T-helper 1 cell treated with Interleukin-12 subunit alpha and Interleukin-12 subunit beta and Interleukin-4 antibody, amounts not matched to agents 30 μg/mL and 1 μg/mL, for 36 hours (primary cell): ENCODE measurements at regions not wholly inside any gene's neighbourhood (a gene's known extent, or its start where the extent isn't known, plus 50 kb on each side); places are given as distances from the start of the nearest gene placed in this dataset.

Experiments used
- H3K27ac Mint-ChIP-seq: one replicate; pipeline ENCODE4 v1.8.0; 2021; ENCODE audit warnings: mild to moderate bottlenecking, mixed read lengths
- H3K27me3 Mint-ChIP-seq: one replicate; pipeline ENCODE4 v1.8.0; 2021; ENCODE audit warnings: low read depth, mixed read lengths
- H3K36me3 Mint-ChIP-seq: one replicate; pipeline ENCODE4 v1.8.0; 2021; ENCODE audit warnings: low read depth, mixed read lengths
- H3K4me1 Mint-ChIP-seq: one replicate; pipeline ENCODE4 v1.8.0; 2021; ENCODE audit warnings: low read depth, mixed read lengths
- H3K4me3 Mint-ChIP-seq: one replicate; pipeline ENCODE4 v1.8.0; 2021; ENCODE audit warnings: mild to moderate bottlenecking, moderate library complexity, mixed read lengths
- H3K9me3 Mint-ChIP-seq: one replicate; pipeline ENCODE4 v1.8.0; 2021; ENCODE audit warnings: mixed read lengths

DNA sequence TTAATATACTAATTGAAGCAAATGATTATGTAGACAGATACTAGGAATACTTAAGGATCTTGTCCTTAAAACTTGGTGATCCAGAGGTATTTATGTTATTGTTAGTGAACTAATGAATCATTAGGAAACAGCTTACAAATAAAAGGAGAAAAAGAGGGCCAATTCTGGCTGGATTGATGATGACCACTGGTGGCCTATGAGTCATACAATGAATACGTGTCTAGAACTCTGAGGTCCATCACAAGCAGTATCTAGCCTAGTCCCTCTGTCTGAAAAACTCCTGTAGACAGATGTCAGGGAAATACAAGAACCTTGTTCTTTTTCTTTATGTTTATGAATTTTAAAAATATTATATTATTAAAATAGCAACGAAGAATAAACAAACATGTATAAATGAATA, 51.7 kb upstream of the RTL1 start:
- Mint-ChIP-seq H3K27ac (no peak overlapping the region), H3K9me3 (no peaks in the 10 kb centered on the region), H3K4me3 (no peak overlapping the region), H3K27me3 (no peaks in the 10 kb centered on the region), H3K36me3 (no peaks in the 10 kb centered on the region), H3K4me1 (no peaks in the 10 kb centered on the region)

DNA sequence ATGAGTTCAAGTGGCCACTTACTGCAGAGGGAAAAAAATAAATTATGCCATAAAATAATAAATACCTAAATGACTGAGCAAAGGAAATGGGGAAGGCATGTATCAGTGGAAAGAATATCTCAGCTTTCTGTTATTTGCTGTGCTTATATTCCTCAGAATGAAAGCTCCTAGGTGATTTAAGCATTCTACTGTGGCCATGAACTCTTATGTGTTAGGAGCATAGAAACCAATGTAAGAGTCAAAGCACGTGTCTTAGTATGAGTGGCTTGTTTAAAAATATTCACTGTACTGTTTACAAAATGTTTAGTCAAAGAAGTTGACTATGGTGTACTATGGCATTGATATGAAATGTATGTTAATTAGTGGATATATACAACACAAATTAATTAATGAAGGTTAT, 59.0 kb upstream of the RTL1 start:
- no peak overlapping the region for H3K27ac Mint-ChIP-seq
- no peaks in the 10 kb centered on the region for H3K4me1 Mint-ChIP-seq
- no peak overlapping the region for H3K4me3 Mint-ChIP-seq
- no peaks in the 10 kb centered on the region for H3K27me3 Mint-ChIP-seq
- no peaks in the 10 kb centered on the region for H3K9me3 Mint-ChIP-seq
- H3K36me3 Mint-ChIP-seq: no peaks in the 10 kb centered on the region

DNA sequence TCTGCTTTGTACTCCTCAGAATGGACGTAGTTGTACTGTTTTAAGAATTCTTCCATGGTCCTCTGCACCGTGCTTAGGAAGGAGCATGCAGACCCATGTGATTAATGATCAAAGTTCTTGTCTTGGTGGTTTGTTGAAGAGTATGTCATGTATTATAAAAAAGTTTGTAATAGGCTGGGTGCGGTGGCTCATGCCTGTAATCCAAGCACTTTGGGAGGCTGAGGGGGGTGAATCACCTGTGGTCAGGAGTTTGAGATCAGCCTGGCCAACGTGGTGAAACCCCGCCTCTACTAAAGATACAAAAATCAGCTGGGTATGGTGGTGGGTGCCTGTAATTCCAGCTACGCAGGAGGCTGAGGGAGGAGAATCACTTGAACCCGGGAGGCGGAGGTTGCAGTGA, 61.8 kb upstream of the RTL1 start:
- H3K9me3 Mint-ChIP-seq: no peaks in the 10 kb centered on the region
- H3K4me3 Mint-ChIP-seq: no peak overlapping the region
- H3K27me3 Mint-ChIP-seq: no peaks in the 10 kb centered on the region
- no peaks in the 10 kb centered on the region for H3K36me3 Mint-ChIP-seq
- no peak overlapping the region for H3K27ac Mint-ChIP-seq
- no peaks in the 10 kb centered on the region for H3K4me1 Mint-ChIP-seq

DNA sequence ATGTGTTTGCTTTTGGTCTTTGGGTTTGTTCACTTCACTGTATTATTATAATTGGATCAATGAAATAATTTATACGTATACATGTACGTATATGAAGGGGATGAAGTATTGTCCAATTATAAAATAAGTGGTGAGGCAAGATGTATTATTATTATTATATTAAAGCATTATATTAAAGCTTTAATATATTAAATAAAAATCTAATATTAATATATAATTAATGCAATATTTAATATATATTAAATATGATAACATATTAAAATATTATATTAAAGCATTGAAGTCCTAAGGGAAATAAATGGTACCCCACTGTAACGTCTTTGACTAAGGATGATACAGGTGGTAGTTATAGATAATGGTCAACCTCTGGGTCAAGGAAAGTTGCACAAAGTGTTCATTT, 63.7 kb upstream of the RTL1 start:
- H3K36me3 Mint-ChIP-seq: no peaks in the 10 kb centered on the region
- no peaks in the 10 kb centered on the region for H3K27me3 Mint-ChIP-seq

DNA sequence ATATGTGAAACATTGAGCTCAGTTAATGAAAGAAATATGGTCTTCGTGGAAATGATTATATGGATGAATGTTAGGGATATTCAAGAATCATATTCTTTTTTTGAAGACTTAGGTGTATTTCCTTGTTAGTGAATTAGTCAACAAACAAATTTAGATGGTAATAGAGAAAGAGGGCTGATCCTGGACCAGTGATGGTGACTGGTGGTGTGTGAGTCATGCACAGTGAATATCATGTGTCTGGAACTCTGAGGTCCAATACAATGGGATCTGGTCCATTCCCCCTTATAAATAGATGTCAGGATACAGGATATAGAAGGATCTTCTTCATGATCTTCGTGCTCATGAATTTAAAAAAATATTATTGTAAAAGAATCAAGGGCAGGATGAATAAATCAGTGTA, 64.4 kb upstream of the RTL1 start:
- Mint-ChIP-seq H3K36me3 (no peaks in the 10 kb centered on the region), H3K9me3 (no peaks in the 10 kb centered on the region), H3K4me1 (no peaks in the 10 kb centered on the region), H3K27ac (no peak overlapping the region), H3K4me3 (no peak overlapping the region), H3K27me3 (no peaks in the 10 kb centered on the region)

More for the DNA sequence above, 63.7 kb upstream of the RTL1 start:
- H3K9me3 Mint-ChIP-seq: no peaks in the 10 kb centered on the region
- no peaks in the 10 kb centered on the region for H3K4me1 Mint-ChIP-seq
- H3K4me3 Mint-ChIP-seq: no peak overlapping the region
- no peak overlapping the region for H3K27ac Mint-ChIP-seq

DNA sequence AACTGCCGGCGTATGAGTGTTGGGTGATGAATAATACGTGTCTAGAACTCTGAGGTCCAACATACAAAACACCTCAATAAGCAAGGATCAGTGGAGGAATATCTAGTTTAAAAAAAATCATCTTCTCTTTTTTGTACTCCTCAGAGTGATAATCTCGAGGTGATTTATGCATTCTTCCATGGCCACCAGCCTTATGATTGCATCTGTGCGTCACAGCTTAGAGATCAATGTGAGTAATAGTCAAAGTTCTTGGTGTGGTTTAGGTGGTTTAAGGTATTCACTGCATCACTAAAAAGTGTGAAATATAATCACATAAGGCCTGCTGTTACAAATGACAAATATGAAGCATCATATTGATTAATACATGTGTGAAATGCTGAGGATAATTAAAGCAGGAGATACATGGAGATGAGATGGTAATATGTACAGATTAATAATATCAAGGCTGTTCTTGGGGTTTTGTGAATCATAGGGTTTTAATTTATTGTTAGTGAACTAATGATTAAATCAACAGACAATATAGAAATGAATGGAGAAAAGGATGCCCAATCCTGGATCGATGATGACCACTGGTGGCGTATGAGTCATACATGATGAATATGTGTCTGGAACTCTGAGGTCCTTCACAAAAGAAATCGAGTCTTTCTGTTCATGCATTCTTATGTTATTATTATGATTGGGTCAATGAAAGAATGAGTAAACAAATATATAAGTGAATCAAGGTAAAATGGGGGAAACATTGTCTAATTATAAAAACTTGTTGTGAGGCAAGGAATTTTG, 68.8 kb upstream of the RTL1 start:
- no peaks in the 10 kb centered on the region for H3K36me3 Mint-ChIP-seq
- H3K9me3 Mint-ChIP-seq: no peaks in the 10 kb centered on the region
- no peaks in the 10 kb centered on the region for H3K27me3 Mint-ChIP-seq
- no peak overlapping the region for H3K4me3 Mint-ChIP-seq
- no peak overlapping the region for H3K27ac Mint-ChIP-seq
- no peaks in the 10 kb centered on the region for H3K4me1 Mint-ChIP-seq

DNA sequence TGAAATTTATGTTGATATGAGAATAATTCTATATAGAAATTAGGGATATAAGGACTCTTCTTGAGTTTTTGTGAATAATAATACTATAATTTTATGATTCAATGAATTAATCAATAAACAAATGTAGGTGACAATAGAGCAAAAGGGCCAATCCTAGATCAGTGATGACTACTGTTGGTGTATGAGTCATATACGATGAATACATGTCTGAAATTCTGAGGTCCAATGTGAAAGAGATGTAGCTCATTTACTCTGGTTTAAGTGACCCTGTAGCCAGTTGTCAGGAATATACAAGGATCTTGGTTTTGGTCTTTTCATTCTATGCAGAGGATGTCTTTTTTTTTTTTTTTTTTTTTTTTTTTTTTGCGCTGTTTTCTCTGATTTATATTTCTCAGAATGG, 72.1 kb upstream of the RTL1 start:
- Mint-ChIP-seq H3K27ac (no peak overlapping the region), H3K36me3 (no peaks in the 10 kb centered on the region), H3K9me3 (no peaks in the 10 kb centered on the region), H3K27me3 (peaks cover 4% of the 10 kb centered on the region), H3K4me3 (no peak overlapping the region), H3K4me1 (no peaks in the 10 kb centered on the region)

DNA sequence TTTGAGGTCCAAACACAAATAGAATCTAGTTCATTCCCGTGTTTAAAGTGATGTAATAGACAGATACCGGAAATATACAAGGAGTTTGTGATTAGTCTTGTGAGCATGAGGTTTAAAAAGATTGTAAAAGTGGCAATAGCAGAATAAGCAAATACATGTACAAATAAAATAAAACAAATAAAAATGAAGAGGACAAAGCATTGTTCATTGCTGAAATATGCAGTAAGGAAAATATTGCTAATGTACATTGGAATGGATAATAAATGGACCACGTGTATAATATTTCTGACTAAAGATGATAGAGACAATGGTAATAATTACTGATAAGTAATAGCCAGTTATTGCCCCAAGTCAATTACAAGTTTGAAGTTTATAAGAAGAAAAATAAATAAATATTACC, 75.6 kb upstream of the RTL1 start:
- H3K36me3 Mint-ChIP-seq: no peaks in the 10 kb centered on the region
- H3K9me3 Mint-ChIP-seq: no peaks in the 10 kb centered on the region
- peaks cover 4% of the 10 kb centered on the region for H3K27me3 Mint-ChIP-seq
- H3K4me3 Mint-ChIP-seq: no peak overlapping the region
- no peaks in the 10 kb centered on the region for H3K4me1 Mint-ChIP-seq
- H3K27ac Mint-ChIP-seq: no peak overlapping the region

DNA sequence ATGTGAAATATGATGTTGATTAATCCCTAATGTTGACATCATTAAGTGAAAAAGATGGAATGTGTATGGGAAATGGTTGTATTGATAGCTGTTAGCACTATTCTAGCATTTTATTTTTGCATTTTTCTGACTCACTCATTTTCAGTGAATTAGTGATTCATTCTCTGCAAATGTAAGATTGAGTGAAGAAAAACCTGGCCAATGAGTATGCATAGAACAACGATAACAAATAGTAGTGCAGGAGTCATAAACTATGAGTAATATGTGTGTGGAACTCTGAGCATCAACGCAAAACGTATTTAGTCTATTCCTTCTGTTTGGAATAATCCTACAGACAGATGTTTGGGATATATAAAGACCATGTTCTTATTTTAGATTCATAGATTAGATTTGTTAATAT, 76.3 kb upstream of the RTL1 start:
- Mint-ChIP-seq H3K4me1 (no peaks in the 10 kb centered on the region), H3K27ac (no peak overlapping the region), H3K4me3 (no peak overlapping the region), H3K27me3 (peaks cover 4% of the 10 kb centered on the region), H3K36me3 (no peaks in the 10 kb centered on the region), H3K9me3 (no peaks in the 10 kb centered on the region)

DNA sequence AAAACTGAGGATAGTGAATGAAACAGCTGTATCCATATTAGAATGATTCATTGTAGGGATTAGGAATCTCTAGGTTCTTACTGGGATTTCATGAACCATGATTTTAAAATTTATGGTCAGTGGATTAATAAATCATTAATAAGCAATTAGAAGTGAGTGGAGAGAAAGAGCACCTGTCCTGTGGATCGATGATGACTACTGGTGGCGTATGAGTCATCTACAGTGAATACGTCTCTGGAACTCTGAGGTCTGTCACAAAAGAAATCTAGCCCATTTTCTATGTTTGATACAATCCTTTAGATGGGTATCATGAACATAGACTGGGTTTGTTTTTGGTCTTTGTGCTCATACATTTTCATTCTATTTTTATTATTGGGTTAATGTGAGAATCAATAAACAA, 77.3 kb upstream of the RTL1 start:
- Mint-ChIP-seq H3K4me3 (no peak overlapping the region), H3K27me3 (peaks cover 4% of the 10 kb centered on the region), H3K36me3 (no peaks in the 10 kb centered on the region), H3K4me1 (no peaks in the 10 kb centered on the region), H3K27ac (no peak overlapping the region), H3K9me3 (no peaks in the 10 kb centered on the region)

DNA sequence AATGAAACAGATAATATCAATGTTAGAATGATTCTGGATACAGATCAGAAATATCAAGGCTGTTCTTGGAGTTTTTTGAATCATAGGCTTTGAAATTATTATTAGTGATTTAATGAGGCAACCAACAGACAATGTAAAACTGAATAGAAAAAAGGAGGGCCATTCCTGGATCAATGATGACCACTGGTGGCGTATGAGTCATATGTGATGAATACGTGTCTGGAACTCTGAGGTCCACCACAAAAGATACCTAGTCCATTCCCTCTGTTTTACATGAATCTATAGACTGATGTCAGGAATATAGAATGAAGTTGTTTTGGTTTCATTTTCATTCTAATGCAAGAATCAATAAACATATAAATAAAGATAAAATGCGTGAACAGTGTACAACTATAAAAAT, 78.3 kb upstream of the RTL1 start:
- H3K27me3 Mint-ChIP-seq: peaks cover 4% of the 10 kb centered on the region
- no peaks in the 10 kb centered on the region for H3K9me3 Mint-ChIP-seq
- H3K4me3 Mint-ChIP-seq: no peak overlapping the region
- no peak overlapping the region for H3K27ac Mint-ChIP-seq
- no peaks in the 10 kb centered on the region for H3K4me1 Mint-ChIP-seq
- H3K36me3 Mint-ChIP-seq: no peaks in the 10 kb centered on the region

DNA sequence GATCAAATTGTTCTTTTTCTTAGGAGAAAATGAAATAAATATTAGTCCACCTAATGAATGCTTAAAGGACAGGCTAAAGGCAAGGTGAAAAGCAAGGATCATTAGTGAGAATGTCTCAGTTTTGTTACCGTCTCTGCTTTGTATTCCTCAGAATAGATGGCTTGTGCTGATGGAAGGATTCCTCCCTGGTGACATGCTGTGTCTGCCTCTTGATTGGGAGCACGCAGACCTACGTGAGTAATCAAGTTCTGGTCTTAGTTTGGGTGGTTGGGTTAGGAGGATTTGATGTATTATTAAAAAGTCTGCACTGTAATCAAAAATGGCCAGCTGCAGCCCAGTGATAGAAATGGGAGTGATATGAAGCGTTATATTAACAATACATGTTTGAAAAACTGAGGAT, 78.8 kb upstream of the RTL1 start:
- no peak overlapping the region for H3K4me3 Mint-ChIP-seq

DNA sequence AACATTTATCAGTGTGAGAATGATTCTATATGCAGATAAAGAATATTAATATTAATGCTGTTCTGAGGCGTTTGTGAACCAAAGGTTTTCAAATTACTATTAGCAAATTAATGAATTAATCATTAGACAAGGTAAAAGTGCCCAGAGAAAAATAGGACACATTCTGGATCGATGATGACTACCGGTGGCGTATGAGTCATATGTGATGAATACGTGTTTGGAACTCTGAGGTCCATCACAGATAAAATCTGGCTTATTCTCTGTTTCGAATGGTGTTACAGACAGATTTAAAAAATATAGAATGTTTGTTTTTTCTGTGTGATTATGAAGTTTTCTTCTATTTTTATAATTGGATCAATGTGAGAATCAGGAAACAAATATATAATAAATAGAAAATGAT, 79.2 kb upstream of the RTL1 start:
- peaks cover 4% of the 10 kb centered on the region for H3K27me3 Mint-ChIP-seq

More for the DNA sequence above, 78.8 kb upstream of the RTL1 start:
- Mint-ChIP-seq H3K27me3 (peaks cover 4% of the 10 kb centered on the region), H3K4me1 (no peaks in the 10 kb centered on the region), H3K9me3 (no peaks in the 10 kb centered on the region), H3K27ac (no peak overlapping the region), H3K36me3 (no peaks in the 10 kb centered on the region)

DNA sequence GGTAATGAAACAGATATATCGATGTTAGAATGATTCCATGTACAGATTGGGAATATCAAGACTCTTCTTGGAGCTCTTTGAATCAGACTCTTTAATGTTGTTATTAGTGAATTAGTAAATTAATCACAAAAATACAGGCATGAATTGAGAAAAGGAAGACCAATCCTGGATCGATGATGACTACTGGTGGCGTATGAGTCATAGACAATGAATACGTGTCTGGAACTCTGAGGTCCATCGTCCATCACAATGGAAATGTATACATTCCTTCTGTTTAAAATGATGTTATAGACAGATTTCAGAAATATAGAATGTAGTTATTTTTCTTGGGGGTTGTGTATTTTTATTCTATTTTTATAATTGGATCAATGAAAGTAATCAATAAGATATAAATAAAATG, 80.2 kb upstream of the RTL1 start:
- H3K4me1 Mint-ChIP-seq: no peaks in the 10 kb centered on the region
- no peaks in the 10 kb centered on the region for H3K36me3 Mint-ChIP-seq
- H3K27ac Mint-ChIP-seq: no peak overlapping the region
- H3K9me3 Mint-ChIP-seq: no peaks in the 10 kb centered on the region
- peaks cover 2% of the 10 kb centered on the region for H3K27me3 Mint-ChIP-seq
- H3K4me3 Mint-ChIP-seq: no peak overlapping the region

More for the DNA sequence above, 79.2 kb upstream of the RTL1 start:
- Mint-ChIP-seq H3K4me1 (no peaks in the 10 kb centered on the region), H3K4me3 (no peak overlapping the region), H3K36me3 (no peaks in the 10 kb centered on the region), H3K27ac (no peak overlapping the region), H3K9me3 (no peaks in the 10 kb centered on the region)

DNA sequence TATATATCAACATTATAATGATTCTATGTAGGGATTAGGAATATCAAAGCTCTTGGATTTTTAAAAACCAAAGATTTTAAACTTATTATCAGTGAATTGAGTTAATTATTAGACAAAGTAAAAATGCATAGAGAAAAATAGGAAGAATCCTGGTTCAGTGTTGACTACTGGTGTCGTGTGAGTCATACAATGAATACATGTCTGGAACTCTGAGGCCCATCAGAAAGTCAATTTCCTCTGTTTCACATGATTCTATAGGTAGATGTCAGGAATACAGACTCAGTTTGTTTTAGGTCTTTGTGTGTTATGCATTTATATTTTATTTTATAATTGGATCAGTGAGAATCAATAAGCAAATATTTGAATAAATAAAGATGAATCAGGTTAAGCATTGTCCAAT, 84.5 kb upstream of the RTL1 start:
- Mint-ChIP-seq H3K9me3 (no peaks in the 10 kb centered on the region), H3K4me1 (no peaks in the 10 kb centered on the region), H3K36me3 (no peaks in the 10 kb centered on the region), H3K27ac (no peak overlapping the region), H3K4me3 (no peak overlapping the region), H3K27me3 (no peaks in the 10 kb centered on the region)

DNA sequence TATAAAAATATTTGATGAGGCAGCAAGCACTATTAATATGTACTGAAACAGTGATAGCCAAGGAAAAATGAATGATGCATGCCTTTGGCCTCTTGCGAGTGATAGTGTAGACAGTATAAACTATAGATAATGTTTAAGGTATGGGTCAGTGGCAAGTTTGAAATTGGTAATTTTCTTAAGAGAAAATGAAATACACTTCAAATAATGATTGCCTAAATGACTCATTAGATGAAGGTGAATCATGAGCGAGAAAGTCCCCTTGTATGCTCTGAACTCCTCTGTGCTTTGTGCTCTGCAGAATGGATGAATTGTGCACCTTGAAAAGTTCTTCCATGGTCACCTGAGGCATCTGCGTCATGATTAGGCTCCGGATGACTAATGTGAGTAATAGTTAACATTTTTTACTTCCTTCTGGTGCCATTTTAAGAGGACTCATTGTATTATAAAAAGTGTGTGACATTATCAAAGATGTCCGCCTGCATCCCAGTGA, 84.9 kb upstream of the RTL1 start:
- Mint-ChIP-seq H3K36me3 (no peaks in the 10 kb centered on the region), H3K4me1 (no peaks in the 10 kb centered on the region), H3K9me3 (no peaks in the 10 kb centered on the region), H3K27ac (no peak overlapping the region), H3K4me3 (no peak overlapping the region), H3K27me3 (no peaks in the 10 kb centered on the region)
